HG02981 (cell line): ENCODE measurements at regions not wholly inside any gene's neighbourhood (a gene's known extent, or its start where the extent isn't known, plus 50 kb on each side); places are given as distances from the start of the nearest gene placed in this dataset.

Experiments
- ATAC-seq: cut with Tn5 transposase; IDR thresholded peaks from one replicate; pipeline ENCODE4 v1.9.1; 2021; ENCODE audit warnings: mild to moderate bottlenecking, moderate library complexity; ENCODE audit not compliant: unreplicated experiment

DNA sequence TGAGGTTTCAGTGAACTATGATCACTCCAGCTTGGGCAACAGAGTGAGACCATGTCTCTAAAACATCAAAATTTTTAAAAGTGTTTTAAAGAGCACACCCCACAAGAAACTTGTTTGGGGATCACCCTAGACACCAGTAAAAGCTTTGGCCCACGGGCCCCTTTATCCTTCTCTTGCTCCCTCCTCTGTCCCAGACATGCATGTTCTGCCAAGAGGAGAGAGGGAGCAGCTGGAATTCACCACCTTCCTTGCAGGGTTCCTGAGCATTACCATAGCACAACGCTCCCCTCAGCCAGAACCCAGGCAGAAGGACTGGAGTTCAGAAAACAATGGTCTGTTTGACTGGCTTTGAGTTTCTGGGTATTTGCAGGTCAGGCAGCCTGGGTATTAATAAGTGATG lies 214.3 kb upstream of the CDH5 start:
- ATAC-seq, result no peak

DNA sequence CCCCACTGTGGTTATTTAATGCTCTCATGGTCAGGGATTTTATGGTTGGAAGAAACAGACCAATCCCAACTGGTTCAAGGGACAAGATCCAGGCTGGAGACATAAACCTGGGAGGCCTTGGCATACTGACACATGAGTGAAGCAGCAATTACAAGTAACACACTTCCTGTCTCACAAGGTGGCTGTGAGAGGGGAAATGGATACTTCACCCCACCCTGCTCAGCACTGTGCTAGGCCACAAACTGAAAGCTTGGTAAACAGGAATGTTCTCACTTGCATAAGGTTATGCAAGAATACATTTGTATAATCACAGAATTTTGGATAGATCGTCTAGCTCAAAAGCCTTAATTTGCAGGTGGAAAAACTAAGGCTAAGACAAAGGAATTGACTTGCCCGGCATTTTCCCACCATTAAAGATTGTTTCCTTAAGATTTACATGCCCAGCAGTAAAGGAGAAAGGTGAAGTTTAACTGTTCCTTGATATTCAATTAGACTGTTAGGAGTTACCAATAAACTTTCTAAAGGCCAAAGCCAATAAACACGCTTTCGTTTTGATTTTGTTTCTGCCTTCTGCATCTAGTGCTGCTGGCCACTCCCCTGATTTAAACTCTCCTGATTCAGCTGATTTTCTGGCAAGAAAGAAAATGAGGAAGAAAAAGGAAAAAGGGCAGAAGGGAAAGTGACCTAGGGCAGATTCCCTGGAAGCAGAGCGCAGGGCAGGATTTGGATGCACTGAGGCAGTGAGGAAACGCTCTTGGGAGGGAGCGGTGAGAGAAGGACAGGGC lies 215.6 kb upstream of the CDH5 start:
- no peak for ATAC-seq

DNA sequence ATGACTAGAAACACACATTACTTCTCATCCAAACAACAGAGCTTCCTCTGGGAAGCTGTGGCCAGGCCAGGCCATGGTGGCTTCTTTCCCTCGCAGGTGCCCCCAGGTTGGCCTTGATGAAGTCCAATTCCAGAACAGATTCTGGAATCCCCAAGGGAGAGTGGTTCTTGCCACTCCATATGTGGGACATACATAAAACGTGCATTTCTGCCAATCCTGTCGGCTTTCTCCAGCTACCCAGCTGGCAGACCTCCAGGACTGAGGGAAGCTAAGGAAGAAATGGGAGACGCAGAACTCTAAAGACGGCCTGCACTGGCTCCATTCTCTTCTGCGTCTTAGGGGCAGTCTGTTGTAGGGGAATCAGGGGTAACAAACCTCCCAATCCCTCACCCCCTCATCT lies 219.2 kb upstream of the CDH5 start:
- ATAC-seq, result no peak

DNA sequence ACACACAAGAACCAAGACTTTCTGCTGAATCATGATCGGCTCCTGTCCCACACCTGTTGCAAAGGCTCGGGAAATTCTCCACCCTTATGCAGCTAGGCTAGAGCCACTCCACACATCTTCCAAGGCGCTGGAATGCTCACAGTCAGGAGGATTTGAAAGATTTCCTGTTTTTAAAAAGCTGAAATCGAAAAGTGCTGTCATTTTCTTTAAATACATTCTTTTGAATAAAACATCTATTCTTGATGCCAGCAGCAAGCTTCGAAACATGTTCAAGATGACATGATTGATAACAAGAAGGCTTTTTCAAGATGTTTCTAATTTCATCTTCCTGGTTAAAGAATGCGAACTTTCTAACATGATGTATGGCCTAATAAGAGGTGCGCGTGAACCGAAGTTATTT lies 219.7 kb upstream of the CDH5 start:
- no peak for ATAC-seq

DNA sequence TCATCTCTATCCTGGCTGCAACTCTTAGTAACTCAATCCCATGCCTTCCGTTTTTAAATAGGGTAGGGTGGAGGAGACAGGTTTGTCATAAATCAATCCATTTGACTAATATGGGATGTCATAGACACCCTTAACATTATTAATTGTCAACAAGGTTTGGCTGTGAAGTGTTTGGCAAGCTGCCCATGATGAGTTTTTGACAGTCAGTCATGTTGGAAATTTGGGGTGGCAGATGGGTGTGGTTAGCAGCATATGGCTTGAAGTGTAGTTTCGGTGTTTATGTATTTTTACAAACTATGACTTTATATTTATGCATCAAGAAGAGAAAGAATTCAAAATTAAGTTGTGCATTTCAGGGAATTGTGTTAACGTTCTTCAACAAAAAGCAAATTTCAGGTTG lies 221.8 kb upstream of the CDH5 start:
- no peak for ATAC-seq

DNA sequence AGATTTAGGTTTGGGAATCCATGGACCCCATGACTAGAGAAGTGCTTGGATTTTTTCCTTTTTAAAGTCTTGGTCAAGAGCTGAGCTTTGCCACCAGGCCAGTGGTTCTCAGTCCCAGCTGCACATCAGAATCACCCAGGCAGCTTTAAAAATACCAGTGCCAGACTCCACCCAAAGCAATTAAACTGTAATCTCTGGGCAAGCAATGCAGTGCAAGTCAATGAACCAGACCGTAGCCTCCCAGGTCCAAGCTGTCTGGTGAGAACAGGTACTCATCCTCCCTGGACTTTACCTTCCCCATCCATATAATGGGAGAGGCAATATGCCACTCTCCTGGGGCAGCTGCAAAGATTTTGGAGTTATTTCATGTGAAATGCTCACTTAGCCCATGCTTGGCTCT lies 223.1 kb upstream of the CDH5 start:
- ATAC-seq, result no peak

DNA sequence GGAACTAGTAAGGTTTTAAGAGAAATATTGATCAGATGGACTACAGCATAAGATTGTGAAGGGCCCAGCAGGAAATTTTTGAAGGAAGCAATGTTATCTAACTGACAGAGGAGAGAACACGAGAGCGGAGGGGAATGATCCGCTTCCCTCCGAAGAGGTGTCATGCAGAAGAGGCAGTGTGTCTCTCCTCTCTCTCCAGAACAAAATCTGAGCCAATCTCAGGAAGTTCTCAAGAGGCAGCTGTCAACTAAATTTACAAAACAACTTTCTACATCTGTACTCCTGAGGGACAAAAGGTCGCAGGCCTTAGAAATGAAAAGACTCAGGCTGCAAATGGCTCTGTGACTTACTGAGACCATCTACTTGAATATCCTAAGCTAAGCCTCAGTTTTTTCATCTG lies 224.6 kb upstream of the CDH5 start:
- no peak for ATAC-seq

DNA sequence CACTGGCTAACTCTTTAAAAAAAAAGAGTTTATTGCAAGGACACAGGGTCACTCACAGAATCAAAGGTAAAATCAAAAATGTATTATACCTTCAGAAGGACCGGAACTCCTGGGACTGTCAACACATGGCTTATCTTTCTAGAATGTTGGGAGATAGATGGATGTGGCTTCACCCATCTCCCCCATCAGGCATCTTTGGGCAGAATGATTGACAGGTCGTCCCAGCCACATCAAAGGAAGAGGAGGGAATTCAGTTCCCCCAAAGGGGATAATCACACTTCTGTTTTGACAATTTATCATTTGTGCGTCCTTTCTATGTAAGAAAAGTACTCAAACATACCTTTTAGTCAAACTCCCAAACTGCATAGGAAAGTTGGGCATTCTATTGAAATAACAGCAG lies 228.6 kb upstream of the CDH5 start:
- no peak for ATAC-seq

DNA sequence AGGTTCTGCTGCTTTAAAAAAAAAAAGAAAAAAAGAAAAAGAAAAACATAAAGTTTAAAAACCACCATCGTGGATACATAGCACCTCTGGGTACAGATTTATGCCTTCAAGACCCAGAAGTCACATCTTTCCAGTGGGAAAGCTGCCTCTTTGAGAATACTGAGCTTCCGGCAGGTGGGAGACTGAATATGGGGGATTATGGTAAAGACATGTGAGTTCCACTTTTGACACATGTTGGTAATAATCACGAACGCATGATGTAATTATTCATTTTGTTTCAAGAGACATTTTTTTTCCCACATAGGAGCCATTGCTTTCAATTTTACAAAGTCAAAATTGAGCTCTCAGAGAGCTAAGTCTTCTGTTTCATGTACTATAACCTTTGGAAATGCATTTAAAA lies 229.7 kb upstream of the CDH5 start:
- no peak for ATAC-seq

DNA sequence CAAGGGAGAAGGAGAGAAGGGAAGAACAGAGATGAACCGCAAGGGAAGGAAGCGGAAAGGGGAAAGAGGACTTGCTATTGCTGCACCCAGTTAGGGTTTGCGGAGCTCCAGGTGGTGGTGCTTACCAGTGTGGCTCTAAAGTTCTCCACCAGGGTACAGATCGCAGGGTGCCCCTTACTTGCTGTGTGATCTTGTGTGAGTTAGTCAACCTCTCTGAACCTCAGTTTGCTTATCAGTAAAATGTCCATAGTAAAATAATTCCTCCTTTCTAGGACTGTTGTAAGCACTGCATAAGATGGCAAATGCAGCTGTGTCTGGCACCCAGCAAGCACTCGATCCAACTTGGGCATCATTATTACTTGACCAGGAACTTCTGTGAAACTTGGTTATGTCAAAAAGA lies 230.7 kb upstream of the CDH5 start:
- ATAC-seq, result no peak

DNA sequence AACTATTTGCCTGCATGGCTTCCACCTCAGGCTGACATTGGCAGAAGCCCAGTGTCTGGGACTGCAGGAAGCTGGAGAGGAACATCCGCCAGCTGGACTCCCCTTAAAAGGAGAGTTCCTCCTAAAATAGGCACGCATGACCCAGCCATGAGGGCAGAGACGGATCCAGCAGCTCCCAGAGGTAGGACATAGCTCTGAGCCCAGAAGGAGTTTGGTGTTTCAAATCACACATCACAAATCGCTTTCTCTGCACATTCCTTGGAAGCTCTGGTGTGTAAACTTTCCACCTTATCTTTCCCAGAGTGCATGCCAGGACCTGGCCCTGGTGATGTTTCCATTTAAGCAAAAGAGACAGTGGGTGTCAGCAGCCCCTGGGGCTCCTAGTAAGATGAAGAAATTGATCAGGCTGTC lies 231.1 kb upstream of the CDH5 start:
- no peak for ATAC-seq

DNA sequence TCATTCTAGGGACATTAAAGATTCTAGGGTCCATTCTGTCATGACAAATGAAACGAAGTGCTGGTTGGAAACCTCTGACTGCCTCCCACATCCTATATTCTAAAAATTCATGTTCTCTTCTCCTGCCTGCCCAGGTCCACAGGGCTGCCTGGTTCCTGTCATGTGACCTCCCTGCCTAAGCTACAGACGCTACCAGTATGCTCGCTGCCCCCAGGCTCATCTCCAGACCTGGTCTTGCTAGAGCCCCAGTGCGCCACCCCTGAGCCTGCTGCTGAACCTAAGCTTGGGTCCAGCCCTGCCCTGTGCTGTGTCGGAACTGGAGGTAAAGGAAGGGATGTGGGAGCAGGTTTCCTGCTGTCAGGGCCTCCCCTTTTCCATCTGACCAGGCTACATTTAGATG lies 231.6 kb upstream of the CDH5 start:
- no peak for ATAC-seq

DNA sequence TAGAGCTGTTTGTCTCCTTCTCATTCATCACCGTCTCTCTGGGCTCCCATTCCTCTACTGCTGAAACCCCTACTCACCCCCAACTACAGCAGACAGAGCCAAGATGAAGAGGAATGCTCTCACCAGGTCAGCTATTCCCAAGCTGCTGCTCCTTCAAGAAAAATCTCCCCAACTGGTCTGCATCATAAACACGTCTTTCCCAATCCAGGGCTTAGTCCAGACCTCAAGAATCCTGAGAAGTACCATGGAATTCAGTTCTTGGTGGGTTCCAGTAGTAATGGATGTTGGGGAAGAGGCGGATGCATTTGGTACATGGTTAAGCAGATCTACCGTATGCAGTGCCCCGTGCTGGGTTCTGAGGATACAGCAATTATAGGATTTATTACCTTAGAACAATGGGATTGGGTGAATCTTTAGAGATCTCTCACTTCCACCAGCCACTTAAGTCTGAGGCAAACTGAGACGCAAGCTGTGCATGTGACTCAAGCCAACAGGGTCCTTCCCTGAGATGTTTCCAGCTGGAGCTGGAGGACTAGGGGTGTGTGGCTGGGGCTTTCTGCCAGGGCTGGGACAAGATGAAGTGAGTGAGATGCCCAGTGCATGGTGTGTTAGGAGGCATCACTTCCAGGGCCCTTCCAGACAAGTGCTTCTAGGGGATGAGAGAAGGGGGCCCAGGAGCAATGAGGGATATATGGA lies 232.7 kb upstream of the CDH5 start:
- ATAC-seq, result no peak

DNA sequence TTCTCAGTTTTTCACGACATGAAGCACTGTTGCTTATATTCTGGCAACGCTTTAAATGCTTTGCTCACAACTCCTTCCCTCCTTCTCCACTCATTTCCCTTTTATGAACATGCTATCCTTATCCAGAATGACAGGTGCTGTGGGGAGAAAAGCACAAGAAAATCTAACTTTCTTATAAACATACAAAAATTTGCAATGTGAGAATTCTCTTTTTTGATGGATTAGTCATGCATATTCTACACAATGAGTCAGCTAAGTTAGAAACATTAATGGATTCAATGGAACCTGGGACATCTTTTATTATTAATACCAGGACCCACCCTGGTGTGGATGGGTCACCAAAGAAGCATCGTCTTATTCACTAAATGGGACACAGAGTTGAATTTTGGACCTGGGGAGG lies 234.6 kb upstream of the CDH5 start:
- no peak for ATAC-seq

DNA sequence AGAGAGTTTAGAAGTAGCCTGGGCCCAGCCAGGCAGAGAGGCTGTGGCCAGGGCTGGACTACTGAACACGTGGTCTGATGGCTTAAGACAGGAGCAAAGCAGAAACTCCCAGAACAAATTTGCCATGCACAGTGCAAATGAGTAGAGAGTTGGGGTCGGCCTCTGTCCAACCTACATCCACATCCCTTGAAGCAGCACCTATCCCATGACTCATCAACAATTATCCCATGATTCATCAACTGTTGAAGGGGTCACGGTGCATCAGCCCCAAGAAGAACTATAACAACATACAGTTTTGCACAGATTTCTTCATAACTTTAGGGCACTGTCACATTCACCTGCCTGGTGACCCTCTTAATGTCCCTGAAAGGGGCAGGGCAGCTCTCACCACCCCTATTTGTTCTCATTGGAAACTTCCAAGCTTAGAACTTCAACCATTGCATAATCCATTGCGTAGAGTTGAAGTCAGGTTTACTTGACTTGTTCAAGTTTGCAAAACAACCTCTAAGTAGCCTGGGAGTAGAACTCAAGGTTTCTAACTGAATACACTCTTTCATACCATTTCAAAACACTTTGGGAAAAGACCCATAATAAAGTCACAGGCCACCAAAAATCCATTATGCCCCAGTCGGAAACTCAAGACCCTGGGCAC lies 235.2 kb upstream of the CDH5 start:
- ATAC-seq, result no peak

DNA sequence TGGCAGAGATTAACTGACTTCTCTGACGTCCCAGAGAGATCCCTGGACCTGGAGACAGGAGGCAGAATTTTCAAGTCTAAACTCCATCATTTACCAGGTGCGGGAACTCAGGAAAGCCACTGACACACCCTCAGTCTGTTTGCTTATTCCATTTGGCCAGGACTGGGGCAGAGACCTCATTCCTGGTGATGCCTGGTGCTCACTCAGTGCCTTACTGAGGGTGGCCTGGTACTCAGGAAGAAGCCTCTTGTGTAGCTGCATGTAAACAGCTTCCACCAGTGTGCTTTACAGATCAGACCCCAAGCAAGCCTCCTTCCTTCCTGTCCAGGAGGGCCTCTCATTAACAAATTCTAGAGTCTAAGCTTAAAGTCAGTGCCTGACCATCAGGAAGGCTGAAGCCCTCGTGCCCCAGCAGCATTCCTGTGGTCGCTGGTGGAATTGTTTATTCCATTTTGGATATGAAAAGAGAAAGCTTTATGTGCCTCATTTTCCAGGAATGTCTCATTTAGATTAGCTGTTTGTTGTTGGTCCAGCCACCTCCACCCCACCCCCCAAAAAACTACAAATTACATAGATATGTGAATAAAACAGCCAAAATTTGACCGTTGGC lies 236.1 kb upstream of the CDH5 start:
- no peak for ATAC-seq

DNA sequence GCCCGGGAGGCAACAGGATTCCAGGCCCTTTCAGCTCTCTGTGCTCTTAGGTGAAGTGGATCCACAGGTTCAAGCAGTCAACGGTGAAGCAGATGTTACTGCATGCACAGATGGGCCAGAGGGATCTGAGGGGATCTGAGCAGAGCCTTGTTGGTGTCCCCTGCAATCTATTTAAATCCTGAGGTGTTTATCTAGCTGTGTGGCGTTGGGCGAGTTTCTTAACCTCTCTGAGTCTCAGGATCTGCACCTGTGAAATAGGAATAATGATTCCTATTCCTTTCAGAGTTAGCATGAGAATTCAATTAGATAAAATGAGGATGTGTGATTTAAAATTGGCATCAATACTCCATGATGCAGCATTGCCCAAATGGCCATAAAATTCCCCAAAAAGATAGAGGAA lies 237.3 kb upstream of the CDH5 start:
- no peak for ATAC-seq

DNA sequence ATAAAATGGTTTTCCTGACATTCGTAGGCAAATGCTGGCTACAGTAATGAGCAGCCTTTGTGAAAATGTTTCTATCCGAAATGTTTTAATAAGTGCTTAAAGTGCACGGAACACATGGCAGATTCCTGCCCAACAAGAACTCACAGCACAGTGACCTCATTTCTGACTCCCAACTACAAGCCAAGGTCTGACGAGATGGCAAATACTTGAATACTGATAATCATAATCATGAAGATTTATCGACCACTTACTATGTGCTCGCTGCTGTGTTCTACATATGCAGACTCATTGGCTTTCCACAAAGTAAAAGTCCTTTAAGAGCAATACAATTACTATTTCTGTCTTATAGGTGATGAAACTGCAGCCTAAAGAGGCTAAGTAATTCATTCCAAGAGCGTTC lies 238.1 kb upstream of the CDH5 start:
- ATAC-seq, result no peak

DNA sequence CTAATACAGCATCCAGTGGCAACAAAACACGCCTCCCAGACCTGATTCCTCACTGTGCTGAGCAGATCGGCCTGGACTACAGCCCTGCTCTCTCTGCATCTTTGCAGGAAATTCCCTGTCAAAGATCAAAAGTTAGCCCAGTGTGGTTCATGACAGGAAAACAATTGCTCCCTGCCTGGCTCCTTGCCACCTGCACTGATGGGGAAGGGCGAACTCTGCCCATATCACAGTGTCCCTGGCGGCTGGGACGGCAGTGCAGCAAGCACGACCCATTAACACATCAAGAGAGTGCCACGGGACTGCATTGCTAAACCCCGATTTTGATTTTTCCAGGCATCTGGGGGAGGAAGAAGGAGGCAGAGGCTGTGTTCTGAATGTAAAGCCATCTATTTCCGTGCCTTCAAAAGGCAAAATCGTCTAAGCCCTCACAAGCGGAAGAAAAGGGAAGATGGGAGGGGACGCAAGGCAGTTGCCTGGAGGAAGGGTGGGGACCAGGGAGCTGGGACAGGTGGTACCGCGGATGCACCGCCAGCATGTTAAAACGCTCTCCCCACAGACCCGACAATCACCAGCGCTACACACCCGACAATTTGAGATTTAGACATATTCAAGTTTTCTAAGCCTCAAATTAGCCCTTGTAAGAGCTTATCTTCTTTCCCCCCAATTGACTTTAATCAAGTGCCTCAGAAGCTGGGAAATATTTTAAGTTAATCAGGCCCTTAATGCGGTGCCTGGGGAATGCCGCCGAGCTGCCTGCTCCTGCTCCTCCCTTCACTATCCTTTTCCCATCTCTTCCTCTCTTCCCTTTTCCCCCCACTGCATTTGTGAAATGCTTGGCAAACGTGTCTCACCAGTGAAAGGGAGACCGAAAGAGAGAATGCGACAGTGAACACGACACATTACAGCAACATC lies 238.8 kb upstream of the CDH5 start:
- no peak for ATAC-seq

DNA sequence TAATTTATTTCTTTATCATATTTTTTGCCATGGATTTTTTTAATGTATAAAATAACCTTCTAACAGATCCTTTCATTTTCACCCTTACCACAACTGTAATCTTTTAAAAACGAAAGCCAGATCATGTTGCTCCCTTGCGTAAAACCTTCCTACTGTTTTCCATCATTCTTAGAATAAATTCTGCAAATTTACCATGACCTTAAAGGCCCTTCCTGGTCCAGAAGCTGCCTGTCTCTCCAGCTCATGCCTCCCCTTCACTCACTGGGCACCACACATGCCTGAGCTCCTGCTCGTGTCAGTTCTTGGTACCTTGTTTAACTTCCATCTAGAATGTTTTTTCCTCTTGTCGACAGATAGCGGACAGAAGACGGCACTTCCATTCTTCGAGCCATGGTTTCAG lies 245.0 kb upstream of the CDH5 start:
- no peak for ATAC-seq

DNA sequence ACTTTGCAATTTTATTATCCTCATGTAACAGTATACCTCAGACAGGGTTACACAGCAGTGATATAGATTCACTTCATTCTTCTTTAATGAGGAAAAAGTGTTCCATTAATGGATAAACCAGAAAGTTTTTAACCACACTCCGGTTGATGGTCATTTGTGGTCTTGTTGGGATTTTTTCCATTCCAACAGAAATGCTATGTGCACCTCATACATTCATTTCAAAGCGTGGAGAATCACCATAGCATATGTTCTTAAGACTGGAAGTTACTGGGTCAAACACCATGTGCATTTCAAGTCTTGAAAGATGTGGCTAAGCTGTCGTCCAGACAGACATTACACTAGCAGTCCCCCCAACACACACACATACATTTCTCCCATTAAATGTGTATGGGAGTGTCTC lies 245.8 kb upstream of the CDH5 start:
- ATAC-seq, result no peak
